HepG2 (cell line): ENCODE measurements at regions not wholly inside any gene's neighbourhood (a gene's known extent, or its start where the extent isn't known, plus 50 kb on each side); places are given as distances from the start of the nearest gene placed in this dataset.

Source experiments
- CTCF ChIP-seq: sonication (generic); formaldehyde crosslinking; IDR thresholded peaks from 2 replicates; pipeline ENCODE4 v1.5.0; 2020; ENCODE audit warnings: mild to moderate bottlenecking, missing genetic modification reagents, moderate library complexity
- ERF ChIP-seq: IDR thresholded peaks from 2 replicates; pipeline ENCODE4 v1.6.1; 2018; ENCODE audit warnings: missing biosample characterization, missing genetic modification reagents
- FOXA1 ChIP-seq, 2 experiments: fragments of 450-650 bp in 1 of 2; sonication (generic) in 1 of 2; formaldehyde crosslinking in 1 of 2; IDR thresholded peaks; 2 replicates each; pipeline versions ENCODE4 v1.4.0 to v1.6.1; 2016 to 2020; ENCODE audit warnings: missing genetic modification reagents in 1 of 2
- FOXM1 ChIP-seq: sonication (generic); formaldehyde crosslinking; IDR thresholded peaks from 2 replicates; pipeline ENCODE4 v1.5.0; 2020; ENCODE audit warnings: missing genetic modification reagents
- KDM2A ChIP-seq: sonication (generic); formaldehyde crosslinking; IDR thresholded peaks from 2 replicates; pipeline ENCODE4 v1.4.0; 2020; ENCODE audit warnings: low read depth, missing genetic modification reagents, borderline replicate concordance
- NFE2L1 ChIP-seq: sonication (generic); formaldehyde crosslinking; IDR thresholded peaks from 2 replicates; pipeline ENCODE4 v1.4.0; 2020; ENCODE audit warnings: missing genetic modification reagents, mild to moderate bottlenecking, borderline replicate concordance
- NFRKB ChIP-seq: fragments of 450-650 bp; IDR thresholded peaks from 2 replicates; pipeline ENCODE4 v1.6.1; 2017
- PHF5A ChIP-seq: IDR thresholded peaks from one replicate; pipeline ENCODE4 v1.6.1; 2018; ENCODE audit warnings: low read depth, missing genetic modification reagents; ENCODE audit not compliant: unreplicated experiment
- SIX4 ChIP-seq: sonication (generic); formaldehyde crosslinking; IDR thresholded peaks from 2 replicates; pipeline ENCODE4 v1.4.0; 2020; ENCODE audit warnings: missing genetic modification reagents
- ZNF274 ChIP-seq: sonication (generic); formaldehyde crosslinking; IDR thresholded peaks from 2 replicates; pipeline ENCODE4 v1.5.1; 2020; ENCODE audit warnings: mild to moderate bottlenecking, missing genetic modification reagents

DNA sequence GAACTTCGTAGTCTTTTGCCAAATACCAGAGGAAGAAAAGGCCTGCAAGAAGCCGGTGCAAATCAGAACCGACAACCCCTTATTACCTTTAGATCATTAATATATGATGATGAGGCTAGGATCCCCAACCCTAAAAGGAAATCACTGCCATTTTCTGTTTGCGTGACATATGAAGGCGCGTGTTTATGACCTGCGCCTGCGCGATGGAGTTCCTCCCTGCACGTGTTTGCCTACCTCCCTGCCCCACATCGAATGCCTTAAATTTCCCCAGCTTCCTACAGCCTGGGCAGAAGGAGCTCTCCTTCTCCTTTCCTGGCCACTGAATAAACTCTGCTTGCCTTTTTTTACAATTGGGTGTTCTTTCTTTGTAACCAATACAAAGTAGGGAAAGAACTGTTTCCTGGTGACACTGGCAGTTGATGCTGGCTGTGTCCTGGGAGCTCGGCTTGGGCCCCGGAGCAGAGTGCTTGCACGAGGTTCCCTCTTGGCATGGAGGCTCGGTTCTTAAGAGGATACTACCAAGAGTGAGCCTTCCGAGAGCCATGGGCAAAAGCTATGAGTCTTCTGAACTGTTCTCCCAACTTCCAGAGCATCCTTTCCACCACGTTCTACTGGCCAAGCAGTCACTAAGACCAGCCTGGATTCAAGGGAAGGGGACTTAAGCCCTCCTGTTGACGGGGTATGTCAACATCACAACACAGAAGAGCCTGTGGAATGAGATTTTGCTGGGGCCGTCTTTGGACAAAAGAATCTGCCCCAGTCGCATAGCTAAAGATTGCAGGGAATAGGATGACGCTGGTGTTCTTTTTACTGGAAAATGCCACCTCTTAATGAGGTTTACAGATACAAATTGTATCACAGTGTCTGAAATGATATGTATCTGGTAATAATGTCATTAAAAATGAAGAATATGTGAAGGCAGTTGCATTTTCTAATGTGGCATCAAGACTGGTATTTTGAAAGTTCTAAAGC is 179.8 kb downstream of the SH3BP4 start:
- TF ChIP-seq NFRKB, result no peak
- TF ChIP-seq FOXA1 (IDR thresholded peaks at IDR 0.05), result no peak
- TF ChIP-seq FOXA1 (CRISPR knock-in tag; IDR thresholded peaks at IDR 0.05), result no peak
- no peak for TF ChIP-seq CTCF
- TF ChIP-seq SIX4 (CRISPR knock-in tag), result no peak
- no peak for TF ChIP-seq ERF (CRISPR knock-in tag)
- TF ChIP-seq PHF5A (CRISPR knock-in tag), result no peak
- TF ChIP-seq FOXM1 (CRISPR knock-in tag), result no peak
- no peak for TF ChIP-seq KDM2A (CRISPR knock-in tag)
- TF ChIP-seq NFE2L1 (CRISPR knock-in tag), result no peak
- TF ChIP-seq ZNF274 (CRISPR knock-in tag), result no peak
